Dermis microvascular lymphatic vessel endothelial cell (primary cell): ENCODE measurements at regions not wholly inside any gene's neighbourhood (a gene's known extent, or its start where the extent isn't known, plus 50 kb on each side); places are given as distances from the start of the nearest gene placed in this dataset.
"Not testable (repeated sequence)": the region's sequence is repeated elsewhere in the genome, so short reads cannot be mapped to it uniquely, and the experiment has no call there.

Experiments
- DNase-seq, 2 donors: peaks; one replicate each; pipeline versions ENCODE4 v3.0.0 to v3.0.0-alpha.2; 2010; ENCODE audit warnings: low read depth in 2 of 2

GRCh38 chr1:233473549-233474204, 140.2 kb upstream of the KCNK1 start:
- no peak for DNase-seq

- no peak for DNase-seq
Observed at GRCh38 chr1:233477359-233477758, 136.5 kb upstream of the KCNK1 start.

- DNase-seq = no peak
Observed at GRCh38 chr1:233478611-233479010, 135.3 kb upstream of the KCNK1 start.

- no peak for DNase-seq
Observed at GRCh38 chr1:233479110-233479890, 134.6 kb upstream of the KCNK1 start.

GRCh38 chr1:233480198-233480597, 133.7 kb upstream of the KCNK1 start:
- no peak for DNase-seq

GRCh38 chr1:233482388-233482787, 131.5 kb upstream of the KCNK1 start:
- DNase-seq = no peak

GRCh38 chr1:233485385-233485784, 128.5 kb upstream of the KCNK1 start:
- no peak for DNase-seq

- no peak for DNase-seq
Observed at GRCh38 chr1:233485809-233486398, 128.0 kb upstream of the KCNK1 start.

- DNase-seq = no peak
Observed at GRCh38 chr1:233487408-233487807, 126.5 kb upstream of the KCNK1 start.

- no peak for DNase-seq
Observed at GRCh38 chr1:233489411-233489810, 124.5 kb upstream of the KCNK1 start.

GRCh38 chr1:233490488-233490887, 123.4 kb upstream of the KCNK1 start:
- DNase-seq = no peak

GRCh38 chr1:233491953-233492620, 121.8 kb upstream of the KCNK1 start:
- no peak for DNase-seq

GRCh38 chr1:233496993-233497392, 116.9 kb upstream of the KCNK1 start:
- DNase-seq = no peak

GRCh38 chr1:233497679-233498078, 116.2 kb upstream of the KCNK1 start:
- no peak for DNase-seq

- no peak for DNase-seq
Observed at GRCh38 chr1:233500106-233500505, 113.8 kb upstream of the KCNK1 start.

GRCh38 chr1:233503366-233503954, 110.4 kb upstream of the KCNK1 start:
- no peak for DNase-seq

- no peak for DNase-seq
Observed at GRCh38 chr1:233505130-233505529, 108.8 kb upstream of the KCNK1 start.

GRCh38 chr1:233505889-233506288, 108.0 kb upstream of the KCNK1 start:
- not testable (repeated sequence) for DNase-seq

GRCh38 chr1:233509526-233509925, 104.4 kb upstream of the KCNK1 start:
- no peak for DNase-seq

- DNase-seq = no peak
Observed at GRCh38 chr1:233512538-233512937, 101.4 kb upstream of the KCNK1 start.

GRCh38 chr1:233513431-233513830, 100.5 kb upstream of the KCNK1 start:
- no peak for DNase-seq

GRCh38 chr1:233514946-233515391, 98.9 kb upstream of the KCNK1 start:
- DNase-seq = no peak
